ENCODE measurements at regions not wholly inside any gene's neighbourhood (a gene's known extent, or its start where the extent isn't known, plus 50 kb on each side); places are given as distances from the start of the nearest gene placed in this dataset.

- Histone ChIP-seq H3K4me1 (ENCODE audit: control insufficient read depth, insufficient read depth, low read length, poor library complexity, severe bottlenecking) (no peaks in the 10 kb centered on the region), H3K27ac (ENCODE audit: insufficient read depth, low read length, poor library complexity, severe bottlenecking) (no peak overlapping the region), H3K36me3 (ENCODE audit: control insufficient read depth, insufficient read depth, low read length) (no peaks in the 10 kb centered on the region), H3K27me3 (replicated peaks; ENCODE audit: control insufficient read depth, insufficient read depth, low read length, poor library complexity, severe bottlenecking) (no peaks in the 10 kb centered on the region), H3K9me3 (ENCODE audit: control insufficient read depth, low read length) (no peaks in the 10 kb centered on the region), H3K4me3 (ENCODE audit: insufficient read depth, low read depth, low read length, poor library complexity, severe bottlenecking) (no peak overlapping the region)
- no peak for DNase-seq
Observed at GRCh38 chr15:58295637-58296215, 136.1 kb upstream of the LIPC start.

- no peak for DNase-seq
- Histone ChIP-seq H3K4me1 (ENCODE audit: control insufficient read depth, insufficient read depth, low read length, poor library complexity, severe bottlenecking) (no peaks in the 10 kb centered on the region), H3K36me3 (ENCODE audit: control insufficient read depth, insufficient read depth, low read length) (no peaks in the 10 kb centered on the region), H3K4me3 (ENCODE audit: insufficient read depth, low read depth, low read length, poor library complexity, severe bottlenecking) (no peak overlapping the region), H3K27ac (ENCODE audit: insufficient read depth, low read length, poor library complexity, severe bottlenecking) (no peak overlapping the region), H3K9me3 (ENCODE audit: control insufficient read depth, low read length) (no peaks in the 10 kb centered on the region), H3K27me3 (replicated peaks; ENCODE audit: control insufficient read depth, insufficient read depth, low read length, poor library complexity, severe bottlenecking) (no peaks in the 10 kb centered on the region)
Observed at GRCh38 chr15:58296276-58296675, 135.5 kb upstream of the LIPC start.

- H3K4me1 ChIP-seq (ENCODE audit: control insufficient read depth, insufficient read depth, low read length, poor library complexity, severe bottlenecking) = no peaks in the 10 kb centered on the region
- no peaks in the 10 kb centered on the region for H3K36me3 ChIP-seq (ENCODE audit: control insufficient read depth, insufficient read depth, low read length)
- no peak overlapping the region for H3K4me3 ChIP-seq (ENCODE audit: insufficient read depth, low read depth, low read length, poor library complexity, severe bottlenecking)
- H3K9me3 ChIP-seq (ENCODE audit: control insufficient read depth, low read length) = no peaks in the 10 kb centered on the region
- H3K27ac ChIP-seq (ENCODE audit: insufficient read depth, low read length, poor library complexity, severe bottlenecking) = no peak overlapping the region
- no peaks in the 10 kb centered on the region for H3K27me3 ChIP-seq (replicated peaks; ENCODE audit: control insufficient read depth, insufficient read depth, low read length, poor library complexity, severe bottlenecking)
- no peak for DNase-seq
Observed at GRCh38 chr15:58297639-58298038, 134.2 kb upstream of the LIPC start.

- H3K4me3 ChIP-seq (ENCODE audit: insufficient read depth, low read depth, low read length, poor library complexity, severe bottlenecking) = no peak overlapping the region
- no peaks in the 10 kb centered on the region for H3K36me3 ChIP-seq (ENCODE audit: control insufficient read depth, insufficient read depth, low read length)
- no peaks in the 10 kb centered on the region for H3K27me3 ChIP-seq (replicated peaks; ENCODE audit: control insufficient read depth, insufficient read depth, low read length, poor library complexity, severe bottlenecking)
- no peak for DNase-seq
- H3K9me3 ChIP-seq (ENCODE audit: control insufficient read depth, low read length) = no peaks in the 10 kb centered on the region
- H3K27ac ChIP-seq (ENCODE audit: insufficient read depth, low read length, poor library complexity, severe bottlenecking) = no peak overlapping the region
- no peaks in the 10 kb centered on the region for H3K4me1 ChIP-seq (ENCODE audit: control insufficient read depth, insufficient read depth, low read length, poor library complexity, severe bottlenecking)
Observed at GRCh38 chr15:58298879-58299850, 132.6 kb upstream of the LIPC start.

GRCh38 chr15:58302832-58303231 is 129.0 kb upstream of the LIPC start:
- DNase-seq = no peak
- Histone ChIP-seq H3K36me3 (ENCODE audit: control insufficient read depth, insufficient read depth, low read length) (no peaks in the 10 kb centered on the region), H3K4me1 (ENCODE audit: control insufficient read depth, insufficient read depth, low read length, poor library complexity, severe bottlenecking) (no peaks in the 10 kb centered on the region), H3K27me3 (replicated peaks; ENCODE audit: control insufficient read depth, insufficient read depth, low read length, poor library complexity, severe bottlenecking) (no peaks in the 10 kb centered on the region), H3K4me3 (ENCODE audit: insufficient read depth, low read depth, low read length, poor library complexity, severe bottlenecking) (no peak overlapping the region), H3K27ac (ENCODE audit: insufficient read depth, low read length, poor library complexity, severe bottlenecking) (no peak overlapping the region), H3K9me3 (ENCODE audit: control insufficient read depth, low read length) (no peaks in the 10 kb centered on the region)

GRCh38 chr15:58303236-58303635 is 128.6 kb upstream of the LIPC start:
- Histone ChIP-seq H3K27ac (ENCODE audit: insufficient read depth, low read length, poor library complexity, severe bottlenecking) (no peak overlapping the region), H3K4me3 (ENCODE audit: insufficient read depth, low read depth, low read length, poor library complexity, severe bottlenecking) (no peak overlapping the region), H3K36me3 (ENCODE audit: control insufficient read depth, insufficient read depth, low read length) (no peaks in the 10 kb centered on the region), H3K4me1 (ENCODE audit: control insufficient read depth, insufficient read depth, low read length, poor library complexity, severe bottlenecking) (no peaks in the 10 kb centered on the region), H3K9me3 (ENCODE audit: control insufficient read depth, low read length) (no peaks in the 10 kb centered on the region), H3K27me3 (replicated peaks; ENCODE audit: control insufficient read depth, insufficient read depth, low read length, poor library complexity, severe bottlenecking) (no peaks in the 10 kb centered on the region)
- no peak for DNase-seq

- Histone ChIP-seq H3K4me3 (ENCODE audit: insufficient read depth, low read depth, low read length, poor library complexity, severe bottlenecking) (no peak overlapping the region), H3K27ac (ENCODE audit: insufficient read depth, low read length, poor library complexity, severe bottlenecking) (no peak overlapping the region), H3K9me3 (ENCODE audit: control insufficient read depth, low read length) (no peaks in the 10 kb centered on the region), H3K4me1 (ENCODE audit: control insufficient read depth, insufficient read depth, low read length, poor library complexity, severe bottlenecking) (no peaks in the 10 kb centered on the region), H3K36me3 (ENCODE audit: control insufficient read depth, insufficient read depth, low read length) (no peaks in the 10 kb centered on the region), H3K27me3 (replicated peaks; ENCODE audit: control insufficient read depth, insufficient read depth, low read length, poor library complexity, severe bottlenecking) (no peaks in the 10 kb centered on the region)
- DNase-seq = no peak
Observed at GRCh38 chr15:58306591-58307312, 125.0 kb upstream of the LIPC start.

GRCh38 chr15:58307313-58307961 is 124.4 kb upstream of the LIPC start:
- DNase-seq = no peak
- Histone ChIP-seq H3K27ac (ENCODE audit: insufficient read depth, low read length, poor library complexity, severe bottlenecking) (no peak overlapping the region), H3K27me3 (replicated peaks; ENCODE audit: control insufficient read depth, insufficient read depth, low read length, poor library complexity, severe bottlenecking) (no peaks in the 10 kb centered on the region)

GRCh38 chr15:58308742-58309355 is 122.9 kb upstream of the LIPC start:
- H3K4me1 ChIP-seq (ENCODE audit: control insufficient read depth, insufficient read depth, low read length, poor library complexity, severe bottlenecking) = peaks cover 4% of the 10 kb centered on the region
- H3K36me3 ChIP-seq (ENCODE audit: control insufficient read depth, insufficient read depth, low read length) = no peaks in the 10 kb centered on the region
- no peaks in the 10 kb centered on the region for H3K27me3 ChIP-seq (replicated peaks; ENCODE audit: control insufficient read depth, insufficient read depth, low read length, poor library complexity, severe bottlenecking)
- no peak overlapping the region for H3K27ac ChIP-seq (ENCODE audit: insufficient read depth, low read length, poor library complexity, severe bottlenecking)
- H3K4me3 ChIP-seq (ENCODE audit: insufficient read depth, low read depth, low read length, poor library complexity, severe bottlenecking) = no peak overlapping the region
- no peak for DNase-seq
- no peaks in the 10 kb centered on the region for H3K9me3 ChIP-seq (ENCODE audit: control insufficient read depth, low read length)

More at GRCh38 chr15:58307313-58307961, 124.4 kb upstream of the LIPC start:
- Histone ChIP-seq H3K36me3 (ENCODE audit: control insufficient read depth, insufficient read depth, low read length) (no peaks in the 10 kb centered on the region), H3K4me3 (ENCODE audit: insufficient read depth, low read depth, low read length, poor library complexity, severe bottlenecking) (no peak overlapping the region), H3K9me3 (ENCODE audit: control insufficient read depth, low read length) (no peaks in the 10 kb centered on the region), H3K4me1 (ENCODE audit: control insufficient read depth, insufficient read depth, low read length, poor library complexity, severe bottlenecking) (no peaks in the 10 kb centered on the region)

All from effector memory CD4-positive, alpha-beta T cell (primary cell).